ENCODE measurements at regions not wholly inside any gene's neighbourhood (a gene's known extent, or its start where the extent isn't known, plus 50 kb on each side); places are given as distances from the start of the nearest gene placed in this dataset.

GRCh38 chr13:106873810-106874209 lies 305.9 kb upstream of the ARGLU1 start:
- no peak for DNase-seq (ENCODE audit: low spot score)

GRCh38 chr13:106867249-106867648 lies 299.3 kb upstream of the ARGLU1 start:
- DNase-seq (ENCODE audit: low spot score): no peak

GRCh38 chr13:106865716-106866440 lies 297.9 kb upstream of the ARGLU1 start:
- DNase-seq (ENCODE audit: low spot score): no peak

GRCh38 chr13:106859533-106859904 lies 291.6 kb upstream of the ARGLU1 start:
- no peak for DNase-seq (ENCODE audit: low spot score)

- no peak for DNase-seq (ENCODE audit: low spot score)
Measured at GRCh38 chr13:106858903-106859532, 291.1 kb upstream of the ARGLU1 start.

- no peak for DNase-seq (ENCODE audit: low spot score)
Measured at GRCh38 chr13:106852436-106852835, 284.5 kb upstream of the ARGLU1 start.

GRCh38 chr13:106850973-106851650 lies 283.2 kb upstream of the ARGLU1 start:
- no peak for DNase-seq (ENCODE audit: low spot score)

- DNase-seq (ENCODE audit: low spot score): no peak
Measured at GRCh38 chr13:106846571-106847448, 278.9 kb upstream of the ARGLU1 start.

- no peak for DNase-seq (ENCODE audit: low spot score)
Measured at GRCh38 chr13:106836186-106836802, 268.4 kb upstream of the ARGLU1 start.

- DNase-seq (ENCODE audit: low spot score): no peak
Measured at GRCh38 chr13:106835477-106835876, 267.5 kb upstream of the ARGLU1 start.

GRCh38 chr13:106821979-106822378 lies 254.0 kb upstream of the ARGLU1 start:
- DNase-seq (ENCODE audit: low spot score): no peak

GRCh38 chr13:106819413-106820180 lies 251.7 kb upstream of the ARGLU1 start:
- DNase-seq (ENCODE audit: low spot score): no peak

- DNase-seq (ENCODE audit: low spot score): no peak
Measured at GRCh38 chr13:106818971-106819370, 251.0 kb upstream of the ARGLU1 start.

GRCh38 chr13:106815545-106815944 lies 247.6 kb upstream of the ARGLU1 start:
- no peak for DNase-seq (ENCODE audit: low spot score)

GRCh38 chr13:106814463-106814862 lies 246.5 kb upstream of the ARGLU1 start:
- DNase-seq (ENCODE audit: low spot score): no peak

- DNase-seq (ENCODE audit: low spot score): no peak
Measured at GRCh38 chr13:106810069-106810468, 242.1 kb upstream of the ARGLU1 start.

GRCh38 chr13:106804991-106805390 lies 237.1 kb upstream of the ARGLU1 start:
- DNase-seq (ENCODE audit: low spot score): no peak

- no peak for DNase-seq (ENCODE audit: low spot score)
Measured at GRCh38 chr13:106802917-106803316, 235.0 kb upstream of the ARGLU1 start.

- no peak for DNase-seq (ENCODE audit: low spot score)
Measured at GRCh38 chr13:106799781-106800335, 231.9 kb upstream of the ARGLU1 start.

GRCh38 chr13:106797081-106797640 lies 229.2 kb upstream of the ARGLU1 start:
- no peak for DNase-seq (ENCODE audit: low spot score)
